Caco-2 (cell line): ENCODE measurements at regions not wholly inside any gene's neighbourhood (a gene's known extent, or its start where the extent isn't known, plus 50 kb on each side); places are given as distances from the start of the nearest gene placed in this dataset.

ENCODE experiments used
- BruUV-seq: library from RNA; stranded (reverse); fragments of 400-500 nt; replicated peaks from 2 replicates; lab custom pipeline; 2021; lab: Mats Ljungman, UMichigan
- CTCF ChIA-PET: fragments of 300-600 bp; sonication (Branson Sonifier 250); formaldehyde crosslinking; loops from one replicate; lab custom pipeline; 2022; ENCODE audit warnings: antibody characterized with exemption; lab: Charles Lee
- POLR2A ChIA-PET: fragments of 300-600 bp; sonication (Branson Sonifier 250); formaldehyde crosslinking; loops from one replicate; lab custom pipeline; 2022; ENCODE audit warnings: antibody characterized with exemption; lab: Charles Lee
- DNase-seq, 2 experiments: peaks; one replicate each; pipeline versions ENCODE4 v3.0.0 to v3.0.0-alpha.2; 2020 to 2022
- H3K27me3 ChIP-seq: replicated peaks from 2 replicates; pipeline ENCODE4 v1.6.0; 2011; ENCODE audit warnings: low read length; ENCODE audit not compliant: control insufficient read depth, insufficient read depth
- H3K36me3 ChIP-seq: 2 replicates; pipeline ENCODE4 v1.5.1; 2011; ENCODE audit warnings: low read length; ENCODE audit not compliant: control insufficient read depth, insufficient read depth
- H3K4me1 ChIP-seq: fragments of 250-450 bp; sonication (Bioruptor Pico); 2 replicates; pipeline ENCODE4 v1.5.1; 2020; ENCODE audit warnings: mild to moderate bottlenecking
- H3K4me3 ChIP-seq: 2 replicates; pipeline ENCODE4 v1.5.1; 2011; ENCODE audit warnings: low read depth, mild to moderate bottlenecking, control low read depth, low read length
- H3K9me3 ChIP-seq: fragments of 250-450 bp; sonication (Bioruptor Pico); 2 replicates; pipeline ENCODE4 v1.5.1; 2020; ENCODE audit warnings: mild to moderate bottlenecking, moderate library complexity
- H3K27ac Mint-ChIP-seq: one replicate; pipeline ENCODE4 v1.8.0; 2022; ENCODE audit warnings: mixed read lengths; ENCODE audit not compliant: unreplicated experiment
- H3K27me3 Mint-ChIP-seq: one replicate; pipeline ENCODE4 v1.8.0; 2022; ENCODE audit warnings: mixed read lengths; ENCODE audit not compliant: insufficient read depth, unreplicated experiment
- H3K36me3 Mint-ChIP-seq: one replicate; pipeline ENCODE4 v1.8.0; 2022; ENCODE audit warnings: mild to moderate bottlenecking, mixed read lengths; ENCODE audit not compliant: insufficient read depth, unreplicated experiment
- H3K4me1 Mint-ChIP-seq: one replicate; pipeline ENCODE4 v1.8.0; 2022; ENCODE audit warnings: low read depth, mixed read lengths; ENCODE audit not compliant: unreplicated experiment
- H3K4me3 Mint-ChIP-seq: one replicate; pipeline ENCODE4 v1.8.0; 2022; ENCODE audit warnings: mild to moderate bottlenecking, moderate library complexity, mixed read lengths; ENCODE audit not compliant: unreplicated experiment
- H3K9me3 Mint-ChIP-seq: one replicate; pipeline ENCODE4 v1.8.0; 2022; ENCODE audit warnings: mixed read lengths; ENCODE audit not compliant: unreplicated experiment
- intact Hi-C: fragments of 100-400 bp; cut with micrococcal nuclease; formaldehyde crosslinking; loops from one replicate; pipeline ENCODE4 v1.10.0; 2022; ENCODE audit not compliant: unreplicated experiment
- TF ChIP-seq, protein P1 (sequence below), 2 experiments: fragments of 200-600 bp in 1 of 2; IDR thresholded peaks; 1 replicate in 1 of 2; 2 replicates in 1 of 2; pipeline versions ENCODE4 v1.5.1 to v1.8.0; 2011 to 2022; ENCODE audit warnings: antibody characterized with exemption in 1 of 2, control low read depth in 1 of 2, inconsistent platforms in 1 of 2, low read depth in 1 of 2, low read length in 1 of 2, mild to moderate bottlenecking in 1 of 2, moderate library complexity in 1 of 2; ENCODE audit not compliant: insufficient read depth in 1 of 2, severe bottlenecking in 1 of 2, unreplicated experiment in 1 of 2

- Histone ChIP-seq H3K4me1 (no peaks in the 10 kb centered on the region), H3K36me3 (no peaks in the 10 kb centered on the region), H3K4me3 (no peak overlapping the region), H3K27me3 (no peaks in the 10 kb centered on the region), H3K9me3 (no peaks in the 10 kb centered on the region; the same call in 1 of the 2 replicates)
- no TSS peak for BruUV-seq
- H3K27ac Mint-ChIP-seq: no peak overlapping the region
- POLR2A ChIA-PET: no interaction called here
- intact Hi-C loops: no loop called here
- CTCF ChIA-PET: no interaction called here
- DNase-seq: no peak
- H3K9me3 Mint-ChIP-seq: no peaks in the 10 kb centered on the region
- no peaks in the 10 kb centered on the region for H3K36me3 Mint-ChIP-seq
- H3K27me3 Mint-ChIP-seq: peaks cover 17% of the 10 kb centered on the region
- TF ChIP-seq, protein P1, sequence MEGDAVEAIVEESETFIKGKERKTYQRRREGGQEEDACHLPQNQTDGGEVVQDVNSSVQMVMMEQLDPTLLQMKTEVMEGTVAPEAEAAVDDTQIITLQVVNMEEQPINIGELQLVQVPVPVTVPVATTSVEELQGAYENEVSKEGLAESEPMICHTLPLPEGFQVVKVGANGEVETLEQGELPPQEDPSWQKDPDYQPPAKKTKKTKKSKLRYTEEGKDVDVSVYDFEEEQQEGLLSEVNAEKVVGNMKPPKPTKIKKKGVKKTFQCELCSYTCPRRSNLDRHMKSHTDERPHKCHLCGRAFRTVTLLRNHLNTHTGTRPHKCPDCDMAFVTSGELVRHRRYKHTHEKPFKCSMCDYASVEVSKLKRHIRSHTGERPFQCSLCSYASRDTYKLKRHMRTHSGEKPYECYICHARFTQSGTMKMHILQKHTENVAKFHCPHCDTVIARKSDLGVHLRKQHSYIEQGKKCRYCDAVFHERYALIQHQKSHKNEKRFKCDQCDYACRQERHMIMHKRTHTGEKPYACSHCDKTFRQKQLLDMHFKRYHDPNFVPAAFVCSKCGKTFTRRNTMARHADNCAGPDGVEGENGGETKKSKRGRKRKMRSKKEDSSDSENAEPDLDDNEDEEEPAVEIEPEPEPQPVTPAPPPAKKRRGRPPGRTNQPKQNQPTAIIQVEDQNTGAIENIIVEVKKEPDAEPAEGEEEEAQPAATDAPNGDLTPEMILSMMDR (IDR thresholded peaks at IDR 0.05; ENCODE audit: insufficient read depth in 1 of 2, low read depth in 1 of 2, low read length in 1 of 2, severe bottlenecking in 1 of 2, unreplicated experiment in 1 of 2): no peak
- H3K4me1 Mint-ChIP-seq: no peaks in the 10 kb centered on the region
- no peak overlapping the region for H3K4me3 Mint-ChIP-seq
Measured at GRCh38 chr16:56134790-56135189, 56.5 kb upstream of the GNAO1 start.

DNA sequence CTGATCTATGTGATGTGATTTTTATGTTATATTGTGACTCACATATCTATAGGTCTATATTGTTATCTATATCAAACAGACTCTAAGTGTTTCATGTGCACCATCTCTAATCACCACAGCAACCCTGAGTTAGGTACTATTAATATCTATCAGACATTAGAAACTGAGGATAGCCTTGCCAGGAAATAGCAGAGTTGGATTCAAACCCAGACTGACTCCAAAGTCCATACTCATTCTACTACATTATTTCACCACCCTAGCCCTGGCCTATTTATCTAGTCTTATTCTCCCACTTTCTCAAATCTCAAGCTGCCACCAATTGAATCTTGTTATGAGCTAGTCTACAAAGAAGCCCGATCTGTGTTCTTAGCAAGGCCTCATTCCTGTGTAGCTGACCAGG is 65.4 kb upstream of the GNAO1 start:
- ChIA-PET POLR2A (no interaction called here), CTCF (no interaction called here)
- Mint-ChIP-seq H3K4me1 (no peaks in the 10 kb centered on the region), H3K27ac (no peak overlapping the region), H3K27me3 (peaks cover 25% of the 10 kb centered on the region), H3K9me3 (no peaks in the 10 kb centered on the region), H3K36me3 (no peaks in the 10 kb centered on the region), H3K4me3 (no peak overlapping the region)
- no peaks in the 10 kb centered on the region for H3K9me3 ChIP-seq
- BruUV-seq: no TSS peak
- H3K36me3 ChIP-seq: no peaks in the 10 kb centered on the region
- DNase-seq: no peak
- no peak overlapping the region for H3K4me3 ChIP-seq
- intact Hi-C loops: no loop called here
- H3K27me3 ChIP-seq: no peaks in the 10 kb centered on the region
- H3K4me1 ChIP-seq: no peaks in the 10 kb centered on the region
- TF ChIP-seq, protein P1 (IDR thresholded peaks at IDR 0.05; ENCODE audit: insufficient read depth in 1 of 2, low read depth in 1 of 2, low read length in 1 of 2, severe bottlenecking in 1 of 2, unreplicated experiment in 1 of 2): no peak

- DNase-seq: no peak
- peaks cover 13% of the 10 kb centered on the region for H3K27me3 Mint-ChIP-seq
- ChIA-PET CTCF (no interaction called here), POLR2A (no interaction called here)
- intact Hi-C loops: no loop called here
- Histone ChIP-seq H3K4me3 (no peak overlapping the region), H3K36me3 (no peaks in the 10 kb centered on the region), H3K4me1 (no peaks in the 10 kb centered on the region), H3K9me3 (no peaks in the 10 kb centered on the region), H3K27me3 (no peaks in the 10 kb centered on the region)
- H3K36me3 Mint-ChIP-seq: no peaks in the 10 kb centered on the region
- H3K4me3 Mint-ChIP-seq: no peak overlapping the region
- BruUV-seq: no TSS peak
- no peaks in the 10 kb centered on the region for H3K9me3 Mint-ChIP-seq
- H3K27ac Mint-ChIP-seq: no peak overlapping the region
- H3K4me1 Mint-ChIP-seq: no peaks in the 10 kb centered on the region
- TF ChIP-seq, protein P1 (IDR thresholded peaks at IDR 0.05; ENCODE audit: insufficient read depth in 1 of 2, low read depth in 1 of 2, low read length in 1 of 2, severe bottlenecking in 1 of 2, unreplicated experiment in 1 of 2): no peak
Measured at GRCh38 chr16:56122251-56122650, 69.0 kb upstream of the GNAO1 start.
